ENCODE measurements at regions not wholly inside any gene's neighbourhood (a gene's known extent, or its start where the extent isn't known, plus 50 kb on each side); places are given as distances from the start of the nearest gene placed in this dataset.

DNA sequence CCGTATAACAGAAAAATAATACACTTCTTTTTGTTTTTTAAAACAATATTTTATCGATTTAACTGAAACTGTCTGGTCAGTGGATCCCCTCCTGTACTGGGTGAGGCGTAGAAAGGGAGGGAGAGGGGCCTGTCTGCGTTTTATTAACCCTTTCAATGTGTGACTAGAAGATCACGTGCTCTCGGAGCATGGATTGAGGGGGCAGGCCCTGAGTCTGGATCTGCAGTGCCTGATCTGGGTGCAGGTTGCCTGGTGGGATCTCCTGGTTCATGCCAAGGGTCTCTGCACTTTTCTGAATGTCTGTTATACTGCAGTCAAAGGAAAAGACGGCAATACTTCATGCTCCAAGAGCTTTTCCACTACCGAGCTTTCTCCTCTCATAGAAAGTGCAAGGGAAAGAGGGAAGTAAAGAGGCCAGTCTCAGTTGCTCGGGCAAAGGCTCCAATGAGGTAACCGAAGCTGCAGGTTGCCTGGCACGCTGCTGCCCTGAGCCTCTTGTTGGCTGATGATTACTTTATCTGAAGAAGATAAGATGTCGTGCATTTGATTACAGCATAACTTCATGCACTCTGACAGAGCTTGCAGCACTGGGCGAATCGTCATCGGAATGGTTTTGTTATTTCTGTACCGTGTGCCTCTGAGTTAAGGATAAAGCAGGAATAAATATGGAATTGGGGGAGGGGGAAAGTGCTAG is 167.5 kb upstream of the PMEPA1 start:
- TF ChIP-seq POLR2A (IDR thresholded peaks at IDR 0.05): no peak
- TF ChIP-seq, protein P1, sequence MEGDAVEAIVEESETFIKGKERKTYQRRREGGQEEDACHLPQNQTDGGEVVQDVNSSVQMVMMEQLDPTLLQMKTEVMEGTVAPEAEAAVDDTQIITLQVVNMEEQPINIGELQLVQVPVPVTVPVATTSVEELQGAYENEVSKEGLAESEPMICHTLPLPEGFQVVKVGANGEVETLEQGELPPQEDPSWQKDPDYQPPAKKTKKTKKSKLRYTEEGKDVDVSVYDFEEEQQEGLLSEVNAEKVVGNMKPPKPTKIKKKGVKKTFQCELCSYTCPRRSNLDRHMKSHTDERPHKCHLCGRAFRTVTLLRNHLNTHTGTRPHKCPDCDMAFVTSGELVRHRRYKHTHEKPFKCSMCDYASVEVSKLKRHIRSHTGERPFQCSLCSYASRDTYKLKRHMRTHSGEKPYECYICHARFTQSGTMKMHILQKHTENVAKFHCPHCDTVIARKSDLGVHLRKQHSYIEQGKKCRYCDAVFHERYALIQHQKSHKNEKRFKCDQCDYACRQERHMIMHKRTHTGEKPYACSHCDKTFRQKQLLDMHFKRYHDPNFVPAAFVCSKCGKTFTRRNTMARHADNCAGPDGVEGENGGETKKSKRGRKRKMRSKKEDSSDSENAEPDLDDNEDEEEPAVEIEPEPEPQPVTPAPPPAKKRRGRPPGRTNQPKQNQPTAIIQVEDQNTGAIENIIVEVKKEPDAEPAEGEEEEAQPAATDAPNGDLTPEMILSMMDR (IDR thresholded peaks at IDR 0.05): no peak
